ENCODE measurements at regions not wholly inside any gene's neighbourhood (a gene's known extent, or its start where the extent isn't known, plus 50 kb on each side); places are given as distances from the start of the nearest gene placed in this dataset.
"Not testable (repeated sequence)": the region's sequence is repeated elsewhere in the genome, so short reads cannot be mapped to it uniquely, and the experiment has no call there.

GRCh38 chr7:149573519-149573918 lies 75.9 kb upstream of the ZNF746 start:
- DNase-seq (ENCODE audit: low spot score) (no peak), ATAC-seq (ENCODE audit: low read depth) (no peak)
- no peaks in the 10 kb centered on the region for H3K4me1 ChIP-seq (ENCODE audit: insufficient read depth, poor library complexity, severe bottlenecking)
- no peaks in the 10 kb centered on the region for H3K27me3 ChIP-seq (ENCODE audit: insufficient read depth, poor library complexity, severe bottlenecking)
- H3K9me3 ChIP-seq (ENCODE audit: severe bottlenecking), result peaks cover 5% of the 10 kb centered on the region
- no peak for TF ChIP-seq CTCF (IDR thresholded peaks at IDR 0.05; ENCODE audit: poor library complexity, severe bottlenecking)
- H3K27ac ChIP-seq (ENCODE audit: poor library complexity, severe bottlenecking), result no peak overlapping the region
- peaks cover 9% of the 10 kb centered on the region; the same call in 1 of the 2 replicates for H3K36me3 ChIP-seq (ENCODE audit: low read depth)
- H3K4me3 ChIP-seq (ENCODE audit: severe bottlenecking), result no peak overlapping the region

- H3K4me3 ChIP-seq (ENCODE audit: severe bottlenecking); H3K27ac ChIP-seq (ENCODE audit: poor library complexity, severe bottlenecking); ATAC-seq (ENCODE audit: low read depth); H3K9me3 ChIP-seq (ENCODE audit: severe bottlenecking); H3K27me3 ChIP-seq (ENCODE audit: insufficient read depth, poor library complexity, severe bottlenecking); H3K36me3 ChIP-seq (ENCODE audit: low read depth); DNase-seq (ENCODE audit: low spot score); H3K4me1 ChIP-seq (ENCODE audit: insufficient read depth, poor library complexity, severe bottlenecking): not testable (repeated sequence)
Measured at GRCh38 chr7:149572920-149573319, 75.3 kb upstream of the ZNF746 start.

GRCh38 chr7:149570784-149571183 lies 73.2 kb upstream of the ZNF746 start:
- H3K4me1 ChIP-seq (ENCODE audit: insufficient read depth, poor library complexity, severe bottlenecking), result no peaks in the 10 kb centered on the region
- ATAC-seq (ENCODE audit: low read depth) (no peak), DNase-seq (ENCODE audit: low spot score) (no peak)
- peaks cover 16% of the 10 kb centered on the region for H3K36me3 ChIP-seq (ENCODE audit: low read depth)
- no peak overlapping the region for H3K27ac ChIP-seq (ENCODE audit: poor library complexity, severe bottlenecking)
- no peak overlapping the region for H3K4me3 ChIP-seq (ENCODE audit: severe bottlenecking)
- peaks cover 5% of the 10 kb centered on the region for H3K9me3 ChIP-seq (ENCODE audit: severe bottlenecking)
- no peak for TF ChIP-seq CTCF (IDR thresholded peaks at IDR 0.05; ENCODE audit: poor library complexity, severe bottlenecking)
- H3K27me3 ChIP-seq (ENCODE audit: insufficient read depth, poor library complexity, severe bottlenecking), result no peaks in the 10 kb centered on the region

- DNase-seq (ENCODE audit: low spot score), result no peak
- Histone ChIP-seq H3K27me3 (ENCODE audit: insufficient read depth, poor library complexity, severe bottlenecking) (no peaks in the 10 kb centered on the region), H3K27ac (ENCODE audit: poor library complexity, severe bottlenecking) (no peak overlapping the region), H3K9me3 (ENCODE audit: severe bottlenecking) (peaks cover 5% of the 10 kb centered on the region), H3K4me1 (ENCODE audit: insufficient read depth, poor library complexity, severe bottlenecking) (no peaks in the 10 kb centered on the region), H3K4me3 (ENCODE audit: severe bottlenecking) (no peak overlapping the region), H3K36me3 (ENCODE audit: low read depth) (peaks cover 20% of the 10 kb centered on the region)
- no peak for ATAC-seq (ENCODE audit: low read depth)
- TF ChIP-seq CTCF (IDR thresholded peaks at IDR 0.05; ENCODE audit: poor library complexity, severe bottlenecking), result no peak
Measured at GRCh38 chr7:149569726-149570422, 72.3 kb upstream of the ZNF746 start.

- Histone ChIP-seq H3K27me3 (ENCODE audit: insufficient read depth, poor library complexity, severe bottlenecking) (no peaks in the 10 kb centered on the region), H3K9me3 (ENCODE audit: severe bottlenecking) (peaks cover 5% of the 10 kb centered on the region), H3K27ac (ENCODE audit: poor library complexity, severe bottlenecking) (no peak overlapping the region), H3K4me1 (ENCODE audit: insufficient read depth, poor library complexity, severe bottlenecking) (no peaks in the 10 kb centered on the region), H3K36me3 (ENCODE audit: low read depth) (peaks cover 20% of the 10 kb centered on the region), H3K4me3 (ENCODE audit: severe bottlenecking) (no peak overlapping the region)
- no peak for TF ChIP-seq CTCF (IDR thresholded peaks at IDR 0.05; ENCODE audit: poor library complexity, severe bottlenecking)
- DNase-seq (ENCODE audit: low spot score) (no peak), ATAC-seq (ENCODE audit: low read depth) (no peak)
Measured at GRCh38 chr7:149569025-149569725, 71.6 kb upstream of the ZNF746 start.

Data from RWPE2 (cell line).